HG03342 (cell line): ENCODE measurements at regions not wholly inside any gene's neighbourhood (a gene's known extent, or its start where the extent isn't known, plus 50 kb on each side); places are given as distances from the start of the nearest gene placed in this dataset.
"Not testable (repeated sequence)": the region's sequence is repeated elsewhere in the genome, so short reads cannot be mapped to it uniquely, and the experiment has no call there.

Experiments used
- ATAC-seq: cut with Tn5 transposase; IDR thresholded peaks from one replicate; pipeline ENCODE4 v1.9.1; 2021; ENCODE audit warnings: mild to moderate bottlenecking, moderate library complexity; ENCODE audit not compliant: unreplicated experiment

- no peak for ATAC-seq
Measured at GRCh38 chr12:42886160-42886559, 296.6 kb upstream of the PRICKLE1 start.

GRCh38 chr12:42885677-42886076, 296.1 kb upstream of the PRICKLE1 start:
- no peak for ATAC-seq

GRCh38 chr12:42884116-42884515, 294.6 kb upstream of the PRICKLE1 start:
- no peak for ATAC-seq

GRCh38 chr12:42873401-42873800, 283.9 kb upstream of the PRICKLE1 start:
- ATAC-seq: no peak

GRCh38 chr12:42871816-42872215, 282.3 kb upstream of the PRICKLE1 start:
- no peak for ATAC-seq

GRCh38 chr12:42868291-42868690, 278.7 kb upstream of the PRICKLE1 start:
- ATAC-seq: no peak

GRCh38 chr12:42865282-42865681, 275.7 kb upstream of the PRICKLE1 start:
- ATAC-seq: no peak

GRCh38 chr12:42862055-42862454, 272.5 kb upstream of the PRICKLE1 start:
- ATAC-seq: no peak

GRCh38 chr12:42860331-42860730, 270.8 kb upstream of the PRICKLE1 start:
- not testable (repeated sequence) for ATAC-seq

- ATAC-seq: no peak
Measured at GRCh38 chr12:42859612-42860011, 270.1 kb upstream of the PRICKLE1 start.

- ATAC-seq: no peak
Measured at GRCh38 chr12:42857106-42857505, 267.6 kb upstream of the PRICKLE1 start.

- no peak for ATAC-seq
Measured at GRCh38 chr12:42855362-42855950, 265.9 kb upstream of the PRICKLE1 start.

GRCh38 chr12:42854826-42855225, 265.3 kb upstream of the PRICKLE1 start:
- no peak for ATAC-seq

- ATAC-seq: no peak
Measured at GRCh38 chr12:42854208-42854607, 264.7 kb upstream of the PRICKLE1 start.

- ATAC-seq: no peak
Measured at GRCh38 chr12:42853370-42854140, 264.0 kb upstream of the PRICKLE1 start.

GRCh38 chr12:42846782-42847181, 257.2 kb upstream of the PRICKLE1 start:
- no peak for ATAC-seq

GRCh38 chr12:42834062-42834461, 244.5 kb upstream of the PRICKLE1 start:
- no peak for ATAC-seq

GRCh38 chr12:42828836-42829235, 239.3 kb upstream of the PRICKLE1 start:
- no peak for ATAC-seq

- ATAC-seq: no peak
Measured at GRCh38 chr12:42824327-42824726, 234.8 kb upstream of the PRICKLE1 start.

GRCh38 chr12:42823679-42824078, 234.1 kb upstream of the PRICKLE1 start:
- ATAC-seq: no peak

- no peak for ATAC-seq
Measured at GRCh38 chr12:42819846-42820245, 230.3 kb upstream of the PRICKLE1 start.

- no peak for ATAC-seq
Measured at GRCh38 chr12:42815068-42815467, 225.5 kb upstream of the PRICKLE1 start.

GRCh38 chr12:42812871-42813270, 223.3 kb upstream of the PRICKLE1 start:
- ATAC-seq: no peak
